IMR-90 (cell line): ENCODE measurements at regions not wholly inside any gene's neighbourhood (a gene's known extent, or its start where the extent isn't known, plus 50 kb on each side); places are given as distances from the start of the nearest gene placed in this dataset.

Experiments
- ATAC-seq: fragments of 200-7000 bp; cut with Tn5 transposase; 2 replicates; pipeline ENCODE4 v1.9.1; 2020; ENCODE audit warnings: low read depth, mild to moderate bottlenecking, moderate library complexity
- BruUV-seq: library from RNA; stranded (reverse); fragments of 400-500 nt; replicated peaks from 2 replicates; lab custom pipeline; 2021; lab: Mats Ljungman, UMichigan
- CTCF ChIA-PET: fragments of 300-600 bp; formaldehyde crosslinking; extraction: SDS; loops from one replicate; lab custom pipeline; 2021; ENCODE audit warnings: antibody characterized with exemption; lab: Yijun Ruan, JAX
- POLR2A ChIA-PET: fragments of 300-600 bp; sonication (Branson Sonifier 250); formaldehyde crosslinking; loops from one replicate; lab custom pipeline; 2022; ENCODE audit warnings: antibody characterized with exemption; ENCODE audit not compliant: unreplicated experiment; lab: Charles Lee
- DNase-seq: peaks from one replicate; pipeline ENCODE4 v3.0.0; 2013
- H2AFZ ChIP-seq: replicated peaks from 2 replicates; pipeline ENCODE3; 2013; ENCODE audit warnings: low read length, mild to moderate bottlenecking; ENCODE audit not compliant: poor library complexity
- H2AK5ac ChIP-seq: 2 replicates; pipeline ENCODE4 v1.6.1; 2013; ENCODE audit warnings: low read depth, low read length, inconsistent platforms
- H2AK9ac ChIP-seq: replicated peaks from 2 replicates; pipeline ENCODE3; 2013; ENCODE audit warnings: mild to moderate bottlenecking, low read depth, low read length, moderate library complexity; ENCODE audit not compliant: poor library complexity
- H2BK120ac ChIP-seq: 2 replicates; pipeline ENCODE4 v1.6.1; 2013; ENCODE audit warnings: low read depth, low read length, inconsistent platforms
- H2BK15ac ChIP-seq: 3 replicates; pipeline ENCODE4 v1.6.1; 2013; ENCODE audit warnings: low read depth, low read length, inconsistent platforms
- H2BK20ac ChIP-seq: 2 replicates; pipeline ENCODE4 v1.6.1; 2013; ENCODE audit warnings: low read depth, mild to moderate bottlenecking, inconsistent platforms, low read length, moderate library complexity
- H2BK5ac ChIP-seq: 2 replicates; pipeline ENCODE4 v1.6.1; 2013; ENCODE audit warnings: mild to moderate bottlenecking, low read depth, low read length, inconsistent platforms; ENCODE audit not compliant: poor library complexity, severe bottlenecking
- H3K14ac ChIP-seq: replicated peaks from 2 replicates; pipeline ENCODE4 v1.6.1; 2013; ENCODE audit warnings: low read depth, low read length, inconsistent platforms
- H3K18ac ChIP-seq: 2 replicates; pipeline ENCODE4 v1.6.1; 2013; ENCODE audit warnings: low read depth, low read length, control low read depth
- H3K23ac ChIP-seq: 2 replicates; pipeline ENCODE4 v1.6.1; 2013; ENCODE audit warnings: low read depth, low read length, inconsistent platforms
- H3K27ac ChIP-seq: 2 replicates; pipeline ENCODE4 v1.5.1; 2013; ENCODE audit warnings: mild to moderate bottlenecking, control low read depth, low read length; ENCODE audit not compliant: insufficient read depth
- H3K27me3 ChIP-seq: 2 replicates; pipeline ENCODE4 v1.6.1; 2013; ENCODE audit warnings: low read length; ENCODE audit not compliant: control insufficient read depth, insufficient read depth
- H3K36me3 ChIP-seq: 2 replicates; pipeline ENCODE4 v1.6.1; 2013; ENCODE audit warnings: low read length, mixed read lengths; ENCODE audit not compliant: control insufficient read depth, insufficient read depth
- H3K4ac ChIP-seq: 2 replicates; pipeline ENCODE4 v1.6.1; 2013; ENCODE audit warnings: low read depth, low read length, inconsistent platforms
- H3K4me1 ChIP-seq: 2 replicates; pipeline ENCODE4 v1.6.1; 2013; ENCODE audit warnings: low read length, mixed read lengths; ENCODE audit not compliant: control insufficient read depth, insufficient read depth
- H3K4me2 ChIP-seq: 2 replicates; pipeline ENCODE4 v1.6.1; 2013; ENCODE audit warnings: low read depth, mild to moderate bottlenecking, control low read depth, low read length, moderate library complexity
- H3K4me3 ChIP-seq: 2 replicates; pipeline ENCODE4 v1.5.1; 2013; ENCODE audit warnings: low read depth, mild to moderate bottlenecking, control low read depth, low read length, moderate library complexity; ENCODE audit not compliant: insufficient read depth
- H3K56ac ChIP-seq: 2 replicates; pipeline ENCODE4 v1.6.1; 2013; ENCODE audit warnings: low read length, inconsistent platforms; ENCODE audit not compliant: insufficient read depth; ENCODE audit errors: extremely low read depth
- H3K79me1 ChIP-seq, 2 experiments: 2 replicates each; pipeline ENCODE4 v1.6.1; 2013; ENCODE audit warnings: low read length in 2 of 2, inconsistent platforms in 1 of 2, low read depth in 1 of 2
- H3K9ac ChIP-seq: 2 replicates; pipeline ENCODE4 v1.6.1; 2013; ENCODE audit warnings: low read depth, low read length, control low read depth
- H3K9me1 ChIP-seq: 2 replicates; pipeline ENCODE4 v1.6.1; 2013; ENCODE audit warnings: low read length, inconsistent platforms; ENCODE audit not compliant: insufficient read depth
- H3K9me3 ChIP-seq: 2 replicates; pipeline ENCODE4 v1.6.1; 2013; ENCODE audit warnings: low read length; ENCODE audit not compliant: control insufficient read depth, insufficient read depth
- H4K20me1 ChIP-seq: 2 replicates; pipeline ENCODE4 v1.6.1; 2013; ENCODE audit warnings: low read length, inconsistent platforms; ENCODE audit not compliant: insufficient read depth
- H4K5ac ChIP-seq: 2 replicates; pipeline ENCODE4 v1.6.1; 2013; ENCODE audit warnings: mild to moderate bottlenecking, low read depth, low read length, control low read depth
- H4K8ac ChIP-seq, 2 experiments: 2 replicates each; pipeline ENCODE4 v1.6.1; 2013; ENCODE audit warnings: low read depth in 2 of 2, low read length in 2 of 2, control low read depth in 1 of 2, inconsistent platforms in 1 of 2
- H4K91ac ChIP-seq: 2 replicates; pipeline ENCODE4 v1.6.1; 2013; ENCODE audit warnings: low read depth, low read length, inconsistent platforms; ENCODE audit not compliant: insufficient read depth
- CHD1 ChIP-seq: IDR thresholded peaks from 2 replicates; pipeline ENCODE4 v1.6.1; 2012; ENCODE audit warnings: low read depth, low read length, improper control_type of control experiment
- MAFK ChIP-seq: IDR thresholded peaks from 2 replicates; pipeline ENCODE4 v1.6.1; 2012; ENCODE audit warnings: low read depth, low read length, improper control_type of control experiment
- MAZ ChIP-seq: IDR thresholded peaks from 2 replicates; pipeline ENCODE4 v1.6.1; 2012; ENCODE audit warnings: low read depth, mild to moderate bottlenecking, low read length, improper control_type of control experiment, moderate library complexity, borderline replicate concordance
- NFE2L2 ChIP-seq: fragments of 150-350 bp; IDR thresholded peaks from 2 replicates; pipeline ENCODE4 v1.6.1; 2016; ENCODE audit warnings: low read depth, mild to moderate bottlenecking, low read length
- SMC3 ChIP-seq: fragments of 150-350 bp; IDR thresholded peaks from 2 replicates; pipeline ENCODE4 v1.6.1; 2016; ENCODE audit warnings: low read depth, mild to moderate bottlenecking, antibody characterized with exemption, low read length, moderate library complexity
- dilution Hi-C: fragments of 300-500 bp; cut with HindIII; formaldehyde crosslinking; loops from one replicate; pipeline ENCODE4 v1.14.3; 2018; ENCODE audit warnings: low sequenced_read_pairs; ENCODE audit not compliant: unreplicated experiment
- in situ Hi-C: fragments of 300-500 bp; cut with MboI; formaldehyde crosslinking; loops from 3 replicates; pipeline ENCODE4 v1.14.3; 2019; ENCODE audit warnings: low sequenced_read_pairs, inconsistent platforms, mixed read lengths
- intact Hi-C: fragments of 100-400 bp; cut with micrococcal nuclease; formaldehyde crosslinking; loops from 2 replicates; pipeline ENCODE4 v1.10.0; 2022

- Histone ChIP-seq H2BK15ac (no peak overlapping the region), H3K4me3 (no peak overlapping the region), H3K4me1 (no peaks in the 10 kb centered on the region), H3K4me2 (no peak overlapping the region), H2AK9ac (no peak overlapping the region), H3K56ac (no peak overlapping the region), H3K9me1 (no peaks in the 10 kb centered on the region), H3K9me3 (peaks cover 6% of the 10 kb centered on the region; the same call in 1 of the 2 replicates), H2AK5ac (no peak overlapping the region), H4K8ac (no peak overlapping the region), H2BK20ac (no peak overlapping the region), H2BK120ac (no peak overlapping the region), H2BK5ac (no peak overlapping the region), H3K14ac (no peak overlapping the region), H3K18ac (no peak overlapping the region), H2AFZ (no peak overlapping the region), H3K79me1 (no peaks in the 10 kb centered on the region), H3K27ac (no peak overlapping the region), H3K36me3 (no peaks in the 10 kb centered on the region), H3K27me3 (no peaks in the 10 kb centered on the region), H3K23ac (no peak overlapping the region), H4K91ac (no peak overlapping the region), H3K9ac (no peak overlapping the region), H3K4ac (no peak overlapping the region), H4K20me1 (no peaks in the 10 kb centered on the region), H4K5ac (no peak overlapping the region)
- CTCF ChIA-PET: no interaction called here
- no TSS peak for BruUV-seq
- POLR2A ChIA-PET: no interaction called here
- no peak for TF ChIP-seq CHD1
- TF ChIP-seq NFE2L2: no peak
- no peak for TF ChIP-seq SMC3
- no peak for TF ChIP-seq MAZ
- no peak for TF ChIP-seq MAFK
- DNase-seq: no peak
- intact Hi-C loops (no loop called here), in situ Hi-C loops (no loop called here), dilution Hi-C loops (no loop called here)
- no peak for ATAC-seq
Measured at GRCh38 chr10:56973766-56974165, 612.7 kb upstream of the ZWINT start.
